ENCODE measurements at regions not wholly inside any gene's neighbourhood (a gene's known extent, or its start where the extent isn't known, plus 50 kb on each side); places are given as distances from the start of the nearest gene placed in this dataset.

DNA sequence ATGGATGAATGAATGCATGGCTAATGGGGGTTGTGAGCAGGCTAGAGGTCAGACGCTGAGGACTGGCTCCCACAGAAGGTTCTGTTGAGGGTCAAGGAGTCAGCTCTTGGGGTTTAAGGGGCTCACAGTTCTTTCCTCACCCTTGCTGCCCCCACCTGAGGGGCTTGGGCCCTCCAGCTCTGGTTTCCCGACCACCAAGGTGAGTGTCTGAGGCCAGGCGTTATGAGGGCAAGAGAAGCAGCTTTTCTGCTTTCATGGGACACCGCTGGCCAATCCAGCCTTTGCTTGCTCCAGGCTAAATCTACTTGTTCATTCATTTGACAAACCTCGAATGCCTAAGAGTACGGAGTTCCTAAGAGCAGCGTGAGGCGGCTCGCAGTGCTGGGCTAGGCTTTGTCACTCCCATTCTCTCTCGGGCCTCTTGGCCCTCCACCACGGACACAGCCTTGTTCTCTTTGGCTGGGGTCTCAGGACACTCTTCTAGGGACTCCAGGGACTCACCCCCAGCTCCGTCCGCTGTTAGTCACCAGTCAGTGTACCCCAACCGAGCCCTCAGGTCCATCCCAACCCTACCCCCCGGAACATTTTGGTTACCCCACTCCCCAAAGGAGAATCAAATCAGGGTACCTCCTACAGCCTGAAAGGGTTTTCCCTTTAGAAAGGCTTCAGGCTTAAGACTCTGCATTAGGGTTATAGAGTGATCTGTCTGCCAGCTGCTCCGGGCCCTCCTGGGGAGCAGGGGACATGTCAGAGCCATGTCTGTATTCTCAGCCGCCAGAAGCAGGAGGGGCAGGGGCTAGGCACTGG, 210.1 kb upstream of the MVB12B start:
- CTCF ChIA-PET: interaction anchor here (0.6 kb wide), 1 partner anchor 174 kb away, joined by 4 read pairs; no protein-coding TSS in a partner anchor
- POLR2A ChIA-PET (ENCODE audit: low non-redundant PET): no interaction called here
- no peak for DNase-seq (ENCODE audit: low spot score)
- TF ChIP-seq, protein P1, sequence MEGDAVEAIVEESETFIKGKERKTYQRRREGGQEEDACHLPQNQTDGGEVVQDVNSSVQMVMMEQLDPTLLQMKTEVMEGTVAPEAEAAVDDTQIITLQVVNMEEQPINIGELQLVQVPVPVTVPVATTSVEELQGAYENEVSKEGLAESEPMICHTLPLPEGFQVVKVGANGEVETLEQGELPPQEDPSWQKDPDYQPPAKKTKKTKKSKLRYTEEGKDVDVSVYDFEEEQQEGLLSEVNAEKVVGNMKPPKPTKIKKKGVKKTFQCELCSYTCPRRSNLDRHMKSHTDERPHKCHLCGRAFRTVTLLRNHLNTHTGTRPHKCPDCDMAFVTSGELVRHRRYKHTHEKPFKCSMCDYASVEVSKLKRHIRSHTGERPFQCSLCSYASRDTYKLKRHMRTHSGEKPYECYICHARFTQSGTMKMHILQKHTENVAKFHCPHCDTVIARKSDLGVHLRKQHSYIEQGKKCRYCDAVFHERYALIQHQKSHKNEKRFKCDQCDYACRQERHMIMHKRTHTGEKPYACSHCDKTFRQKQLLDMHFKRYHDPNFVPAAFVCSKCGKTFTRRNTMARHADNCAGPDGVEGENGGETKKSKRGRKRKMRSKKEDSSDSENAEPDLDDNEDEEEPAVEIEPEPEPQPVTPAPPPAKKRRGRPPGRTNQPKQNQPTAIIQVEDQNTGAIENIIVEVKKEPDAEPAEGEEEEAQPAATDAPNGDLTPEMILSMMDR (conservative IDR thresholded peaks at IDR 0.05; ENCODE audit: low read depth): no peak
- H3K27ac ChIP-seq: no peak overlapping the region

DNA sequence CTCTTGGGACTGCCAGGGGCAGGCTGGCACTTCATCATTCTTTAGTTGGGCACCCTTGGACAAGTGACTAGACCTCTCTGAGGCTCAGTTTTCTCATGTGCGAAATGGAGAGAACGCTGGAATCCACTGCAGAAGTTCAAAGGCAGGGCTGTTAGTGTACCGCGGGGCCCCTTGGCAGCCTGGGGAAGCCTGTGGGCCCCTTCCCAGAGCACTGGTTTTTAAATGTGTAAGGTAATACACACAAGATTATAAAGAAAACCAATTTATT, 209.5 kb upstream of the MVB12B start:
- ChIA-PET POLR2A (ENCODE audit: low non-redundant PET) (no interaction called here), CTCF (no interaction called here)
- no peak overlapping the region for H3K27ac ChIP-seq
- no peak for DNase-seq (ENCODE audit: low spot score)
- TF ChIP-seq, protein P1 (conservative IDR thresholded peaks at IDR 0.05; ENCODE audit: low read depth): no peak

DNA sequence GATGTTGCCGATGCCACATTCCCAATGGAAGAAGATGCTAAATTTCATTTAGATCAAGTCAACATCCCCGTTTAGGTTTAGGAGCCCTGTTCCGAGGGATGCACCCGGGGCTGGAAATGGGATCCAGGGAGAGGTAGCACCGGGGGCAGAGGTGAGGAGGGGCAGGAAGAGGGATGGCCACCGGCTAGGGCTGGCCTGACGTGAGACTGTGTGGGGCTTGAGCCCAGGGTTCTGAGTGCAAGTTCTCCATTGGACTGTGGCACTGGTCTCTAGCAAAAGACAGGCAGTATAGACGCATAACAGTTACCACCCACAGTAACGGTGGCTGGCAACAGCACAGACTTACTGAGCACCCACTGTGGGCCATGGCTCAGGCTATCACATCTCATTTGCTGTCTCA, 209.0 kb upstream of the MVB12B start:
- ChIA-PET CTCF (no interaction called here), POLR2A (ENCODE audit: low non-redundant PET) (no interaction called here)
- TF ChIP-seq, protein P1 (conservative IDR thresholded peaks at IDR 0.05; ENCODE audit: low read depth): no peak
- H3K27ac ChIP-seq: no peak overlapping the region
- DNase-seq (ENCODE audit: low spot score): no peak

DNA sequence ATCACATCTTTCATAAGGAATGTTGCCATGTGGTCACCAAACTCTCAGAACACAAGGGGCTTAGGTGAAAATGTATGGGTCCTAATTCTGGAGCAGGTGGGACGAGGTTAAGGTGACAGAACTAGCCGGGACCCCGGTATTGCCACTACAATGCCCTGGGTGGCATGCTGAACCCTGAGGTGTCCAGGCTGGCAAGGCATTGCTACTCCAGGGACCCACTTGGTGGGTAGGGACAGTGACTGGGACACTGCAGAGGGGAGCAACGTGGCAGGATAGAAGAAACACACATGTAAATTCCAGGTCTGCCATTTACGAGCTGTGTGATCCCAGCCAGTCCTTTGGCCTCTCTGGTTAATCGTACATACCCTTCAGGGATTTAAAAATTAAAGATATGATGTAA, 206.9 kb upstream of the MVB12B start:
- H3K27ac ChIP-seq: no peak overlapping the region
- DNase-seq (ENCODE audit: low spot score): no peak
- ChIA-PET POLR2A (ENCODE audit: low non-redundant PET) (no interaction called here), CTCF (no interaction called here)
- TF ChIP-seq, protein P1 (conservative IDR thresholded peaks at IDR 0.05; ENCODE audit: low read depth): no peak

DNA sequence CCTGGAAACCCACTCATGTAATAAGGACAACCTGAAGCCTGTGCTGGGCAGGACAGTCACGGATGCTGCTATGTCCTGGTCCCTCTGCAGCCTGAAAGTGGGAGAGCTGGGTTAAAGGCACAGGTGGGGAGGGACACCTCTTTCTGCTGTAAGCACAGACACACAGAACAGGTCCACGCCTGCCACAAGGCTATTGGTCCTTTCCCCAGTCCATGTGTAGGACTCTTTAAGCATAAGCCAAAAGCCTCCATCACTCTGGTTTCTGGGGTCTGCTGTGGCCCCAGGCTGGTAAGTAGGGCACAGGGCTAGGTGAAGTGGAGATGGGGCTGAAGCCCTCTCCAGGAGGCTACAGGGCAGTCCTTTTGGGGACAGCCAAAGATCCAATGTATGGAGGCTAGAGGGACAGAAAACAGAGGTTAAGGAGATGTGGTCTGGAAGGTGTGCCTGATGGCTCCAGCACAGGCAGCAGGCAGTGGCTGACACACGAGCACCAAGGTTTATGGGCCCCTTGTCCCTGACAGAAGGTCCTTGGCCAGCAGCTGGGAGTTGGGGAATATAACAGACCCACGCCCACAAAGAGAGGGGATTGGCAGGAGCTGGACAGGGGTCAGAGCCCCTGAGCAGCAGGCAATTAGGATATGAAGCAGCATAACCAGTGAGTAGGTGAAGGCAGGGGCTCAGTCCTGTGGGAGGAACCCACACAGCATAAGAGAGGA, 203.6 kb upstream of the MVB12B start:
- ChIA-PET POLR2A (ENCODE audit: low non-redundant PET) (no interaction called here), CTCF (no interaction called here)
- no peak for DNase-seq (ENCODE audit: low spot score)
- TF ChIP-seq, protein P1 (conservative IDR thresholded peaks at IDR 0.05; ENCODE audit: low read depth): no peak
- no peak overlapping the region for H3K27ac ChIP-seq

DNA sequence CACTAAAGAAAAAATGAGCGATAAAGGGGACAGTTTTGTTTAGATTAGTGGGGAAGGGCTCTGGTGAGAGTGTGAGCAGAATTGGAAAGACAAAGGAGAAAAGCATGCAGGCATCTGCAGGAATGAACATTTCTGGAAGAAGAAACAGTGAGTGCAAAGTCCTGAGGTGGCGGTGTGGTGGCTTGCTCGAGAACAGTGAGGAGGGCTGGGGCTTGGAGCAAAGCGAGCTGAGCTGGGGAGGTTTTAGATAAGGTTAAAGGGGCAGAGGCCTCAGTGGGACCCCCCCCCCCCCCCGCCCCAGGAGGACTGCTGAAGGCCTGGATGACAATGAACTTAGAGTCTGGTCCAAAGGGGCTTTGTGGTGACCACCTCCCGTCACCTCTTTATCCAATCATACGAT, 202.7 kb upstream of the MVB12B start:
- TF ChIP-seq, protein P1 (conservative IDR thresholded peaks at IDR 0.05; ENCODE audit: low read depth): no peak
- DNase-seq (ENCODE audit: low spot score): no peak
- POLR2A ChIA-PET (ENCODE audit: low non-redundant PET): no interaction called here
- CTCF ChIA-PET: interaction anchor here (0.6 kb wide), 1 partner anchor 11 kb away, joined by 3 read pairs; no protein-coding TSS in a partner anchor
- H3K27ac ChIP-seq: no peak overlapping the region

All from RWPE1 (cell line).